Peyer's patch (tissue), 4 donors: ENCODE measurements at regions not wholly inside any gene's neighbourhood (a gene's known extent, or its start where the extent isn't known, plus 50 kb on each side); places are given as distances from the start of the nearest gene placed in this dataset.

ENCODE experiments used
- DNase-seq, 3 donors: peaks; one replicate each; pipeline ENCODE4 v3.0.0-alpha.2; 2017 to 2019
- H3K27ac ChIP-seq, 4 donors: fragments of 200-600 bp; sonication (generic); one replicate each; pipeline ENCODE4 v1.5.1; 2016 to 2019
- H3K27me3 ChIP-seq, 2 donors: fragments of 200-600 bp; sonication (generic); one replicate each; pipeline ENCODE4 v1.5.1; 2019
- H3K36me3 ChIP-seq, 3 donors: fragments of 200-600 bp; sonication (generic); one replicate each; pipeline ENCODE4 v1.5.1; 2016 to 2019
- H3K4me1 ChIP-seq, 4 donors: fragments of 200-600 bp; sonication (generic); one replicate each; pipeline ENCODE4 v1.5.1; 2016 to 2019
- H3K4me3 ChIP-seq, 4 donors: fragments of 200-600 bp; sonication (generic); 1 replicate in 3 of 4; 2 replicates in 1 of 4; pipeline ENCODE4 v1.5.1; 2016 to 2019; ENCODE audit warnings: mild to moderate bottlenecking in 1 of 4
- H3K9me3 ChIP-seq, 4 donors: fragments of 200-600 bp; sonication (generic); one replicate each; pipeline ENCODE4 v1.5.1; 2016 to 2019; ENCODE audit warnings: mild to moderate bottlenecking in 1 of 4
- POLR2A ChIP-seq, 2 donors: fragments of 450-650 bp; IDR thresholded peaks; one replicate each; pipeline ENCODE4 v1.5.1; 2017; ENCODE audit warnings: antibody characterized with exemption in 2 of 2, mild to moderate bottlenecking in 2 of 2, moderate library complexity in 2 of 2
- TF ChIP-seq, protein P1 (sequence below), 6 experiments: fragments of 450-650 bp in 4 of 6; fragments of 200-600 bp in 2 of 6; sonication (generic) in 1 of 6; IDR thresholded peaks; one replicate each; pipeline ENCODE4 v1.5.1; 2017 to 2019; ENCODE audit warnings: antibody characterized with exemption in 6 of 6, mild to moderate bottlenecking in 3 of 6, moderate library complexity in 1 of 6

DNA sequence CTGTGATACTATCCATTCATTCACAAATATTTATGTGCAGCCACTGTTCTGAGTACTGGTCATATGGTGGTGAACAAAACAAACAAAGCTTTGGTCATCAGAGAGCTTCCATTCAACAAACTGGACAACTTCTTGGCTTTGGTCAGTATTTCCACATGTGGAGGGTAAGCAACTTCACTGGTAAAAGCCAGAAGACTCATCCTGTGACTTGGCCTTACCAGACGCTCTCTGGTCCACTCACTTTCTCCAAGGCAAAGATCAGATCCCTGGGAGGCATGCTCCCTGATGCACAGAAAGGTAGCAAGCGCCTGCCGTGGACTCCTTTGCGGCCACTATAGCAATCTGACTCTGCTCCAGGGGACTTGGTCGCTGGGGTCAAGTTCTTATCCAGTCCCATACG, 179.5 kb downstream of the EN1 start:
- Histone ChIP-seq H3K36me3 (no peaks in the 10 kb centered on the region), H3K27me3 (no peaks in the 10 kb centered on the region), H3K27ac (no peak overlapping the region), H3K9me3 (no peaks in the 10 kb centered on the region), H3K4me3 (no peak overlapping the region), H3K4me1 (no peaks in the 10 kb centered on the region)
- TF ChIP-seq, protein P1, sequence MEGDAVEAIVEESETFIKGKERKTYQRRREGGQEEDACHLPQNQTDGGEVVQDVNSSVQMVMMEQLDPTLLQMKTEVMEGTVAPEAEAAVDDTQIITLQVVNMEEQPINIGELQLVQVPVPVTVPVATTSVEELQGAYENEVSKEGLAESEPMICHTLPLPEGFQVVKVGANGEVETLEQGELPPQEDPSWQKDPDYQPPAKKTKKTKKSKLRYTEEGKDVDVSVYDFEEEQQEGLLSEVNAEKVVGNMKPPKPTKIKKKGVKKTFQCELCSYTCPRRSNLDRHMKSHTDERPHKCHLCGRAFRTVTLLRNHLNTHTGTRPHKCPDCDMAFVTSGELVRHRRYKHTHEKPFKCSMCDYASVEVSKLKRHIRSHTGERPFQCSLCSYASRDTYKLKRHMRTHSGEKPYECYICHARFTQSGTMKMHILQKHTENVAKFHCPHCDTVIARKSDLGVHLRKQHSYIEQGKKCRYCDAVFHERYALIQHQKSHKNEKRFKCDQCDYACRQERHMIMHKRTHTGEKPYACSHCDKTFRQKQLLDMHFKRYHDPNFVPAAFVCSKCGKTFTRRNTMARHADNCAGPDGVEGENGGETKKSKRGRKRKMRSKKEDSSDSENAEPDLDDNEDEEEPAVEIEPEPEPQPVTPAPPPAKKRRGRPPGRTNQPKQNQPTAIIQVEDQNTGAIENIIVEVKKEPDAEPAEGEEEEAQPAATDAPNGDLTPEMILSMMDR (IDR thresholded peaks at IDR 0.05): no peak
- TF ChIP-seq POLR2A (IDR thresholded peaks at IDR 0.05): no peak
- no peak for DNase-seq

DNA sequence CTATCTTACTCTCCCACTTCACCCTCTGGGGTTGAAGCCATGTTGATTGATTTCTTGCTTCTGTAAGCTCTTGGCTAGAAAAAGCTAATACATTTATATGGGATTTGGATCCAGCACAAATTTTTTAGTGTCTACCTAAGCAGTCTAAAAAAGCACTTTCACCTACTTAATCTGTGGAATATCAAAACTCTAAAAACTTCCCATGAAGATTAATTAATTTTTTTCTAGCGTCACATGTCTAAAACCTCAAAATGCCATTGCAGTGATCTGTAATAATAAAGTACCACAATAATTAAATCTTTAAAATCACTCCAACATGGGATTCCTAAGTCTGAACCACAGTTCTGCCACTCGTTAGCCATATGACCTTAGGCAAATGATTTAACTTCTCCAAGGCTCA, 180.1 kb downstream of the EN1 start:
- Histone ChIP-seq H3K4me1 (no peaks in the 10 kb centered on the region), H3K4me3 (no peak overlapping the region), H3K9me3 (no peaks in the 10 kb centered on the region), H3K27ac (no peak overlapping the region), H3K36me3 (no peaks in the 10 kb centered on the region), H3K27me3 (no peaks in the 10 kb centered on the region)
- DNase-seq: no peak
- TF ChIP-seq, protein P1 (IDR thresholded peaks at IDR 0.05): no peak
- no peak for TF ChIP-seq POLR2A (IDR thresholded peaks at IDR 0.05)

DNA sequence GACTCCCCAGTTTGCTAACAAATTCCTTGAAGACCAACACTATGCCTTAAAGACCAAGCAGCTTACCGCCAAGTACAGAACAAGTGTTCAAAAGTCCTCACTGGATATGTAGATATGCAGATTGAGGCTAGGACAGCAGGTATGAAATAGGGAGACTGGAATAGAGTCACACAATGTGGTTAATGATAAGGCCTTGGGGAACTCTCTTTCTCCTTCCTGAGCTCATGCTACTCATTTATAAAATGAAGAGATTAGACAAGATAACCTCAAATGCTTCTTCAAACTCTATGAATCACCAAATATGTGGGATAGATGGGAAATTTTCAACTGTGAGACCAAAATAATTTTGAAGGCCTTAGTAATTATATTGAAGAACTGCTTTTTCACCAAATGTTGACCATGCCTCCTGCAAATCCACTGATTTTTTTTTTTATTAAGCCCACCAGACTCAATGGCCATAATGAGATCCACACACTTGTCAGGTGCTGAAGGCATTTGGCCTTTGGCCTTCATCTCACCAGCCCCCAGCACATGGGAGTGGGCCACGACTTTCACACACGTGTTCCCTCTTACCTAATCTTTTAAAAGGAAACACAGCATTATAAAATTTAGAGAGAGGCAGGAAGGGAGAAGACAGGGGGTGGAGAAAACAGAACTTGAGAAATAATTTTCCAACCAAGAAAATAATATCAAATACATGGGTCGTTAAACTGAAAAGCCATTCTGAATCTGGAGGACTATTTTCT, 181.5 kb downstream of the EN1 start:
- Histone ChIP-seq H3K4me3 (no peak overlapping the region), H3K4me1 (no peaks in the 10 kb centered on the region), H3K36me3 (no peaks in the 10 kb centered on the region), H3K27me3 (no peaks in the 10 kb centered on the region), H3K27ac (no peak overlapping the region), H3K9me3 (no peaks in the 10 kb centered on the region)
- no peak for TF ChIP-seq POLR2A (IDR thresholded peaks at IDR 0.05)
- TF ChIP-seq, protein P1 (IDR thresholded peaks at IDR 0.05): no peak
- no peak for DNase-seq

DNA sequence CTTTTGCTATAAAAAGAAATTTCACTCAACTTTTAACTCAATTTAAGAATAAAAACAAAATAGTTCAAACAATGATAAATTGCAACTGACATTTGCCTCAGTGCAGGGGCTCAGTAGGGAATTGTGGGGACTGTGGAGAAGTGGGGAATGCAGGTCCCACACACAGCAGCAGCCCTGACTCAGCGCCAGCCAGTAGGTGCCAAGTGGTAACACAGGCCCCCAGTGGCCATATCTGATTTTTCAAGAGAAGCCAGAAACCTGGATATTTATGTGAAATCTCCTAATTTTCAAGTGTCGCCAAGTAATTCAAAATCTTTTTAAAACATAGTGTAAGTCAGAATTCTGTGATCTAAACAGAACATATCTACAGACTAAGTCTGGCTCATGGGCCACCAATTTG, 186.3 kb downstream of the EN1 start:
- H3K4me1 ChIP-seq: no peaks in the 10 kb centered on the region
- TF ChIP-seq, protein P1 (IDR thresholded peaks at IDR 0.05): no peak
- no peak for TF ChIP-seq POLR2A (IDR thresholded peaks at IDR 0.05)
- no peak overlapping the region for H3K4me3 ChIP-seq
- no peaks in the 10 kb centered on the region for H3K36me3 ChIP-seq
- no peak for DNase-seq
- no peaks in the 10 kb centered on the region for H3K27me3 ChIP-seq
- H3K27ac ChIP-seq: no peak overlapping the region
- H3K9me3 ChIP-seq: no peaks in the 10 kb centered on the region

DNA sequence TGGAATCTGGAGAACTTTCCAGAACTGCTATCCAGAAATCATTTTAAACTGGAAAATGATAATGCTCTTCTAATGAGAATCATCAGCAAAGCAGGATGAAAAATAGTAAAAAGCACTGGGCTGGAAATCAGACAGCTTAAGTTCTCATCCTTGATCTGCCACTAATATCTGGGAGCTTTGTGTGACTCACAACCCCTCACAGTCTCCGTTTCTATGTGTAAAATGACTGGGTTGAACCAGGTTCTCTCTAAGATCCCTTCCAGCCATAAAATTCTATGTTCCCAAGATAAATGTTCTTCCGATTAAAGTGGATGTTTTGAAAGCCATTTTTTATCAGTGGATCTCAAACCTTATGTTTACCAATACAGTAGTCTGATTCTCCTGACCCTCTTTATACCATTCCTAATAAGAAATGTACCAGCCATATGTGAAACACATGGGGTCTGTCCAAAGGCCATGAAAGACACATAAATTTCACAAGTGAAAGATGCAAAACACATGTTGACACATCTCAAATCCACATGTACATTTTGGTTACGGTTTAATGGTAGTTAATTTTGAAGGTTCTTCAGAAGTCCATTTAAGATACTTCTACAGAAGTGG, 188.8 kb downstream of the EN1 start:
- Histone ChIP-seq H3K9me3 (no peaks in the 10 kb centered on the region), H3K36me3 (no peaks in the 10 kb centered on the region), H3K4me3 (no peak overlapping the region), H3K4me1 (no peaks in the 10 kb centered on the region), H3K27ac (no peak overlapping the region), H3K27me3 (no peaks in the 10 kb centered on the region)
- TF ChIP-seq, protein P1 (IDR thresholded peaks at IDR 0.05): no peak
- TF ChIP-seq POLR2A (IDR thresholded peaks at IDR 0.05): no peak
- DNase-seq: no peak
